GM12865 (cell line): ENCODE measurements at regions not wholly inside any gene's neighbourhood (a gene's known extent, or its start where the extent isn't known, plus 50 kb on each side); places are given as distances from the start of the nearest gene placed in this dataset.
"Not testable (repeated sequence)": the region's sequence is repeated elsewhere in the genome, so short reads cannot be mapped to it uniquely, and the experiment has no call there.

Source experiments
- DNase-seq: peaks from one replicate; pipeline ENCODE4 v3.0.0; 2010; ENCODE audit warnings: low read depth
- H3K4me3 ChIP-seq: 2 replicates; pipeline ENCODE4 v1.5.1; 2011; ENCODE audit warnings: mild to moderate bottlenecking, low read depth, low read length, control low read depth
- TF ChIP-seq, protein P1 (sequence below): IDR thresholded peaks from 2 replicates; pipeline ENCODE4 v1.5.1; 2011; ENCODE audit warnings: low read length, control low read depth, low read depth, inconsistent platforms; ENCODE audit not compliant: insufficient read depth; ENCODE audit errors: missing control alignments

DNA sequence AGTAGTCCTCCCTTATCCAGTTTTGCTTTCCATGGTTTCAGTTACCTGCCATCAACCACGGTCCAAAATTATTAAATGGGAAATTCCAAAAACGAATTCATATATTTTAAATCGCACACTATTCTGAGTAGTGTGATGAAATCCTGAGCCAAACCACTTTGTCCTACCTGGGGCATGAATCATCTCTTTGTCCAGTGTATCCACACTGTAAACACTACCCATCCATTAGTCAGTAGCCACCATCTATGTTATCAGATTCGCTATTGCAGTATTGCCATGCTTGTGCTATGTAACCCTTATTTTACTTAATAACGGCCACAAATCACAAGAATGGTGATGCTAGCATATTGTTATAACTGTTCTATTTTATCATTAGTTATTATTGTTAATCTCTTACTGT is 704.6 kb downstream of the SMARCA1 start:
- TF ChIP-seq, protein P1, sequence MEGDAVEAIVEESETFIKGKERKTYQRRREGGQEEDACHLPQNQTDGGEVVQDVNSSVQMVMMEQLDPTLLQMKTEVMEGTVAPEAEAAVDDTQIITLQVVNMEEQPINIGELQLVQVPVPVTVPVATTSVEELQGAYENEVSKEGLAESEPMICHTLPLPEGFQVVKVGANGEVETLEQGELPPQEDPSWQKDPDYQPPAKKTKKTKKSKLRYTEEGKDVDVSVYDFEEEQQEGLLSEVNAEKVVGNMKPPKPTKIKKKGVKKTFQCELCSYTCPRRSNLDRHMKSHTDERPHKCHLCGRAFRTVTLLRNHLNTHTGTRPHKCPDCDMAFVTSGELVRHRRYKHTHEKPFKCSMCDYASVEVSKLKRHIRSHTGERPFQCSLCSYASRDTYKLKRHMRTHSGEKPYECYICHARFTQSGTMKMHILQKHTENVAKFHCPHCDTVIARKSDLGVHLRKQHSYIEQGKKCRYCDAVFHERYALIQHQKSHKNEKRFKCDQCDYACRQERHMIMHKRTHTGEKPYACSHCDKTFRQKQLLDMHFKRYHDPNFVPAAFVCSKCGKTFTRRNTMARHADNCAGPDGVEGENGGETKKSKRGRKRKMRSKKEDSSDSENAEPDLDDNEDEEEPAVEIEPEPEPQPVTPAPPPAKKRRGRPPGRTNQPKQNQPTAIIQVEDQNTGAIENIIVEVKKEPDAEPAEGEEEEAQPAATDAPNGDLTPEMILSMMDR, result no peak

GRCh38 chrX:128816919-128817318 is 706.4 kb downstream of the SMARCA1 start:
- TF ChIP-seq, protein P1, result peak; percentile 25
- no peak for DNase-seq
- no peak overlapping the region for H3K4me3 ChIP-seq

More for the DNA sequence above, 704.6 kb downstream of the SMARCA1 start:
- no peak for DNase-seq
- no peak overlapping the region for H3K4me3 ChIP-seq

GRCh38 chrX:128807367-128807766 is 715.9 kb downstream of the SMARCA1 start:
- no peak overlapping the region for H3K4me3 ChIP-seq
- TF ChIP-seq, protein P1, result no peak
- DNase-seq, result no peak

DNA sequence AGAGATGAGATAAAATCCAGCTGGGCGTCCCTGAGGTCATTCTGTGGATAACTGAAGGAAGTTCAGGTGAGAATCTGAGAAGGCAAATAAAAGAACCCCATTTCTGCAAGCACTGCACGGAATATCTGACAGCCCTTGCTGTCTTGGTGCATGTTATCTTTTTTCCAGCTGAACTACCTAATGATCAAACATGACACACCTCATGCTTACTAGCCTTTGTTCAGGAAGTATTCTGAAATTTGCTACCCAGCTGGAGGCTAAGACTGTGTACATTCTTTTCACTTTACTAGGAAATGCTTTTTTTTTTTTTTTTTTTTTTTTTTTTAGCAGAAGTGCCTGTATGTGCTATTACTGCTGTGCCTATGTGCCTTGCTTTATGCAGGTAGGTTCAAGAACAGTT is 718.1 kb downstream of the SMARCA1 start:
- TF ChIP-seq, protein P1, result no peak
- no peak overlapping the region for H3K4me3 ChIP-seq
- DNase-seq, result no peak

DNA sequence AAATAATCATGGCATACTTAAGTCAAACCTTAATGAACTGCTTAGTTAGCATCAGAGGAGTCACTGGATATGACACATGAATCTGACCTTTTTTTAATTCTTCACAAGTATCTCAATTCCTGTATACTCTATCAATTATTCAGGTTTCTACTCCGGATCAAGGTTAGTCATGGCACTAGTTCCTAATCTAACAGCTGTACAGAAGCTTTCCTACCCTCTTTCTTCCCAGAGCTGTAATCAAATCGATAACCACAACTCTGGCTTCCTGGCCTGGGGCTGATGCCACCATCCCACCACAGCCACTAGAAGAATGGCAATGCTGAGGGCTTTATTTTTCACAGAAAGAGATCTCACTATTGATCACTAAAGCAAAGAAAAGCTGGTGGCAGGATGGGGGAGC is 718.5 kb downstream of the SMARCA1 start:
- H3K4me3 ChIP-seq, result no peak overlapping the region
- TF ChIP-seq, protein P1, result no peak
- DNase-seq, result no peak

- no peak for DNase-seq
- no peak overlapping the region for H3K4me3 ChIP-seq
- TF ChIP-seq, protein P1, result peak; percentile 7
Observed at GRCh38 chrX:128800138-128800537, 723.2 kb downstream of the SMARCA1 start.

GRCh38 chrX:128783139-128783538 is 730.9 kb upstream of the ACTRT1 start:
- not testable (repeated sequence) for H3K4me3 ChIP-seq, DNase-seq
